ENCODE measurements at regions not wholly inside any gene's neighbourhood (a gene's known extent, or its start where the extent isn't known, plus 50 kb on each side); places are given as distances from the start of the nearest gene placed in this dataset.

GRCh38 chrX:95382799-95383198 lies 1301.8 kb upstream of the DIAPH2 start:
- TF ChIP-seq CTCF (IDR thresholded peaks at IDR 0.05) (no peak), POLR2A (IDR thresholded peaks at IDR 0.05) (no peak)

Data from breast epithelium (tissue), 3 donors.